Endothelial cell of umbilical vein (primary cell): ENCODE measurements at regions not wholly inside any gene's neighbourhood (a gene's known extent, or its start where the extent isn't known, plus 50 kb on each side); places are given as distances from the start of the nearest gene placed in this dataset.
"Not testable (repeated sequence)": the region's sequence is repeated elsewhere in the genome, so short reads cannot be mapped to it uniquely, and the experiment has no call there.

ENCODE experiments used
- EZH2 ChIP-seq: IDR thresholded peaks from 2 replicates; pipeline ENCODE4 v1.6.1; 2012; ENCODE audit warnings: borderline replicate concordance, low read depth, mild to moderate bottlenecking, moderate library complexity, low read length, inconsistent platforms; ENCODE audit not compliant: severe bottlenecking
- TF ChIP-seq, protein P1 (sequence below), 2 donors: IDR thresholded peaks; 1 replicate in 1 of 2; 2 replicates in 1 of 2; pipeline ENCODE4 v1.5.1; 2011; ENCODE audit warnings: low read length in 2 of 2, mild to moderate bottlenecking in 2 of 2, moderate library complexity in 2 of 2, control low read depth in 1 of 2, inconsistent platforms in 1 of 2, low read depth in 1 of 2; ENCODE audit not compliant: insufficient read depth in 1 of 2; ENCODE audit errors: extremely low read depth in 1 of 2

DNA sequence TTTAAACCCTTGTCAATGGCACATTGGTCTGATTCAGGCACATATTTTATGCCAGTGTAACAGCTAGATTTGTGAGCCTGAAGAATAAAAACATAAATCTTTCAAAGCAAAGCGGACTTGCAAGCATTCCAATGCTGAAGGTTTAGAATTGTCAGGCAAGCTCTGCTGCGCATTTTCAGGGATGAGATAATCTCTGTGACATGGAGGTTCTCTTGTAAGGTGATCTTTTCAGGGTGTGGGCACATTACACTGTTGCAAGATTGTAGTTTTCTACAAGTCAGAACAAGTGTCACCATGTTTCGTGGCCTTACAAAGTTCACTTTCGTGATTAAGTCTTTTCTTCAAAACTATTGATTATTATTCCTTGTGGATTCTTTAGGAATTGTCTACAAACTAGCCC lies 106.2 kb downstream of the ARHGAP11B start:
- TF ChIP-seq, protein P1, sequence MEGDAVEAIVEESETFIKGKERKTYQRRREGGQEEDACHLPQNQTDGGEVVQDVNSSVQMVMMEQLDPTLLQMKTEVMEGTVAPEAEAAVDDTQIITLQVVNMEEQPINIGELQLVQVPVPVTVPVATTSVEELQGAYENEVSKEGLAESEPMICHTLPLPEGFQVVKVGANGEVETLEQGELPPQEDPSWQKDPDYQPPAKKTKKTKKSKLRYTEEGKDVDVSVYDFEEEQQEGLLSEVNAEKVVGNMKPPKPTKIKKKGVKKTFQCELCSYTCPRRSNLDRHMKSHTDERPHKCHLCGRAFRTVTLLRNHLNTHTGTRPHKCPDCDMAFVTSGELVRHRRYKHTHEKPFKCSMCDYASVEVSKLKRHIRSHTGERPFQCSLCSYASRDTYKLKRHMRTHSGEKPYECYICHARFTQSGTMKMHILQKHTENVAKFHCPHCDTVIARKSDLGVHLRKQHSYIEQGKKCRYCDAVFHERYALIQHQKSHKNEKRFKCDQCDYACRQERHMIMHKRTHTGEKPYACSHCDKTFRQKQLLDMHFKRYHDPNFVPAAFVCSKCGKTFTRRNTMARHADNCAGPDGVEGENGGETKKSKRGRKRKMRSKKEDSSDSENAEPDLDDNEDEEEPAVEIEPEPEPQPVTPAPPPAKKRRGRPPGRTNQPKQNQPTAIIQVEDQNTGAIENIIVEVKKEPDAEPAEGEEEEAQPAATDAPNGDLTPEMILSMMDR (IDR thresholded peaks at IDR 0.05; ENCODE audit: extremely low read depth in 1 of 2, insufficient read depth in 1 of 2, low read depth in 1 of 2, low read length in 2 of 2) = not testable (repeated sequence)
- TF ChIP-seq EZH2 = not testable (repeated sequence)
